PFSK-1 (cell line): ENCODE measurements at regions not wholly inside any gene's neighbourhood (a gene's known extent, or its start where the extent isn't known, plus 50 kb on each side); places are given as distances from the start of the nearest gene placed in this dataset.

Experiments used
- POLR2AphosphoS5 ChIP-seq: IDR thresholded peaks from 2 replicates; pipeline ENCODE4 v1.6.1; 2012; ENCODE audit warnings: low read depth, mild to moderate bottlenecking, control low read depth, low read length, moderate library complexity
- REST ChIP-seq, 2 experiments: IDR thresholded peaks; 2 replicates each; pipeline versions ENCODE4 v1.6.1 to v1.8.0; 2011 to 2012; ENCODE audit warnings: low read depth in 2 of 2, low read length in 2 of 2, control low read depth in 1 of 2, inconsistent platforms in 1 of 2, mild to moderate bottlenecking in 1 of 2, moderate library complexity in 1 of 2; ENCODE audit not compliant: insufficient read depth in 1 of 2

GRCh38 chr4:117661091-117662072 lies 372.9 kb upstream of the NDST3 start:
- TF ChIP-seq REST (IDR thresholded peaks at IDR 0.05; ENCODE audit: insufficient read depth in 1 of 2, low read depth in 2 of 2, low read length in 2 of 2): no peak
- no peak for TF ChIP-seq POLR2AphosphoS5
